HG02678 (cell line): ENCODE measurements at regions not wholly inside any gene's neighbourhood (a gene's known extent, or its start where the extent isn't known, plus 50 kb on each side); places are given as distances from the start of the nearest gene placed in this dataset.
"Not testable (repeated sequence)": the region's sequence is repeated elsewhere in the genome, so short reads cannot be mapped to it uniquely, and the experiment has no call there.

Experiments
- ATAC-seq: cut with Tn5 transposase; IDR thresholded peaks from one replicate; pipeline ENCODE4 v1.9.1; 2021; ENCODE audit warnings: mild to moderate bottlenecking, moderate library complexity; ENCODE audit not compliant: unreplicated experiment

DNA sequence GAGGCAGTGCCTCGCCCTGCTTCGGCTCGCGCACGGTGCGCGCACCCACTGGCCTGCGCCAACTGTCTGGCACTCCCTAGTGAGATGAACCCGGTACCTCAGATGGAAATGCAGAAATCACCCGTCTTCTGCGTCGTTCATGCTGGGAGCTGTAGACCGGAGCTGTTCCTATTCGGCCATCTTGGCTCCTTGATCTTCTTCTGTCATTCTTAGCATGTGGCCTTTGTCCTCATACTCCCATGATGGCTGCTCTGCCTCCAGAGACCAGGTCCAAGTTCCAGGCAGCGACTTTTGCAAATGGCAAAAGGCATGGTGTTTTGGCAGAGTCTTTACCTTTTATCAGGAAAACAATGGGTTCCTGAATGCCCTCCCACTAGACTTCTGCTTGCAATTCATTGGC lies 102.6 kb upstream of the SKOR2 start:
- not testable (repeated sequence) for ATAC-seq

DNA sequence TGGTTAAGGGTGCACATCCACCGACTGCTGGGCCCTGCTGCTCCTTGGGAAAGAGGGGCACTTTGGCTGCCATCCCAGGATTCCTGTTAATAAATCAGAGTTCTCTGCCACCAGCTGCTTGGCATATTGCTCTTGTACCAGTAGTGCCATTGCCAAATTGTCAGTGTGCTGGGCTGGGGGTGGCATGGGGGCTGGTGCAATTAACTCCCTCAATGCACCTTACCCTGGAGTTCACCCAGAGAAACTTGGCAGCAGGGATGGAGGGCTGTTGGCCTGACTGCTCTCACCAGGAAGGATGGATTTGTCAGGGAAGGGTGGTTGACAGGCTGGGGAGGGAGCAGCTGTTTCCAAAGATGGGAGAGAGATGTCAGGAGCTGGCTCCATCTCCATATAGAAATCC lies 94.6 kb upstream of the SKOR2 start:
- ATAC-seq = no peak

DNA sequence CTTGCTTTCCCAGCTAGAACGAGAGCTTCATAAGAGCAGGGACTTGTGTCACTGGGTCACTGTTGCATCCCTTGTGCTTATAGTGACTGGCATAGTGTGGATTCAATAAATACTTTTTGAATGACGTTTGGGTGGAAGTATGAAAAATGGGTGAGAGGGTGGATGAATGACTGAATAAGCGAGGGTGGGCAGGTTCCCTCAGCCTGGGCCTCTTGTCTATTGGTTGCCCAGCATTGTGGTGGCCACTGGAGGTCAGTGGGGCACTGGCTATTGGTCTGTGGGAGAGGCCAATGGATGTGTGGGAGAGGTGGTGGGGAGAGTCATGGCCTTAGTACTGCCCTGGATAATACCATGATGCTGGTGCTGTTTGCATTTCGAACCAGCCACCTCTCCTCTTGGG lies 93.8 kb upstream of the SKOR2 start:
- ATAC-seq = no peak

DNA sequence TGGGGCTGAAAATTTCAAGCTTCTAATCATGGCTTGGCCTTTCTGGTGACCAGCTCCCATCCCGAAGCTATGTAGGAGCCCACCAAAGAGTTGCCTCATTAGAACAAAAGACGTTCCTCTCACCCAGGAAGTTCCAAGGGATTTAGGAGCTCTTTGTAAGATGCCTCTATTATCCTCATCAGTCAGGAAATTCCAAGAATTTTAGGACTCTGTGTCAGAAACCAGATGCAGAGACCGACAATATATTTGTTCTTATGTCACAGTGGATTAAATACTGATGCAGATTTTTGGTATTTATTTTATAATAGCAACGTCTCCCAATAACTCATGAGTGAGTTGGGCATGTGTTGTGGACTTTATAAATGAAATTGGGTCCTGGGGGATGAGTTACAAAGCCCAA lies 91.8 kb upstream of the SKOR2 start:
- ATAC-seq = no peak

DNA sequence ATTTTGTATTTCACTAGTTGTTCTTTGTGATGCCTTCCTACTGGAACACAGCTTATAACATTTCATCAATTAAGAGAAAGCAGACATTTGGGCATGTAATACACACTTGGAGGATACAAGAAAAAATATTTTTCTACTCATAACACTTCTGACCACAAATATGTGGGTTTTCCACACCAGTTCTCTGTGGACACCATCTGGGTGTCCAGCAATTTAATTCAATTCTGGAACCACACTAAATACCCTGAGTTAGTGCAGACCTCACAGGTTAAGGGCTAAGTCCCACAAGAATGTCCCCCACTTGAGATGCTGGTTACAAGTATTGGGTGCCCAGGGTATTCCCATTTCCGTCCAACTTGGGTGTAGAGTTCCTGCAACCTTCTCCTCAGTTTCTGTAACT lies 91.1 kb upstream of the SKOR2 start:
- ATAC-seq = no peak

DNA sequence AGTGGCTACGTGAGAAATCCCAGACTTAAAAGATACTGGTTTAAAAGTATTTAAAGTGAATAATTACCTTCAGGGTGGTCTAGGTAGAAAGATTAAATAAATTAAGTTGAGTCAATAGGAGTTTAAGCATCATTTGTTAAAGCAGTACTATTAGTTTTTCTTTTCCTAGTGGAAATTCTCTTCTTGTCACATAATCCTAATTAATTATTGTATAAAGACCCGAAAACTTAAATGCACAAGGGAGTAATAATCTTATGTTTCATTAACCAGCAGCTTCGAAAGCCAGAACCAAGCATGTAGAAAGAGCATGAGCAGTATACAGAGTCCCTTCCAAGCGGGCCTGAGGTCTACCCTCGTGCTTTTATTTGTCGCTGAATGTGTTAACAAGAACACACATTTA lies 90.2 kb upstream of the SKOR2 start:
- no peak for ATAC-seq

DNA sequence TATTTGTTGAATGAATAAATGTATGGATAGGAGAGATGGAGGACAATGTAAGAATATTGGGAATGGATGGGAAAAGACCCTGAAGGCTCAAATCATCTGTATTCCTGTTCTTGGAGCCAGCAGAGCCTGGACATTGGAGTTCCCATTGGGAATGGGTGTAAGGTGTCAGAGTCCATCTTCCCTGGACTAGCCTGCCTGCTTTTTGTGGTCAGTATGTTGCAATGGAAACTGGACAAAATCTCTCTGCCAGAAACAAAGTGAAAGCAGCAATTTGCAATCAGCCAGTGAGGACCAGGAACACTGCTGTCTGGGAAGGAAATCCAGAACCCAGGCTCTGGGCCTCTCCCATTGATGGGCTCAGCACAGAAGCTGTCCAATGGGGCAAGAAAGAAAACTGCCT lies 83.5 kb upstream of the SKOR2 start:
- ATAC-seq = no peak

DNA sequence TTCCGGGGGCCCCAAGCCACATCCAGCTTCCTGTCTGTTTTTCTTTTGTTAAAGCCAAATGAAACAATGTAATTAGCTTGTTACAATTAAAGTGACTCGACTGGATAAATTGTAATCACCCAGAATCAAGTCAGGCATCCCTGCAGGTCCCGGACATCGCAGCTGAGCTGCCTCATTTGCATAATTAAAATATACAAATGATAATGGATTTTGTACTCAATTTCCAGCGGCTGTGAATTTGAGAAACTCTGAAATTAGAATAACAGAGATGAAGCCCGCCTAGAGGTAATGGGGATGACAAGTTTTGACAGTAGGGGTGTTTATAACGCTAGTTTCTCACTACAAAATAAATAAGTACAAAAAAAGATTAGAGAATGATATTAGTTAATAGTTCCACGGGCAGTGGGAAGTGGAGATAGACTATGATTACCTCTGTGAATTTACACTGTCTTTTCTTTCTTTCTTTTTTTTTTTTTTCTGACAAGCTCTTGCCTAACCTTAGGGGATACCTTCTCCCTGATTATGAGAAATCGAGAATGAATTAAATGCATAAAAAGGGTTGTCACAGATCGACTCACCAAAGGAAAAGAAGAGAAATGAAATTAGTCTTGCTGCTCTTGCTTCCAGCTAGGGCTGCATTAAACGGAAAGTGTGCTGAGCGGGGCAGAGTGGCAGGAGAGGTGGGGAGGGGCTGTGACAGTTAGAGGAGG lies 82.6 kb upstream of the SKOR2 start:
- ATAC-seq = no peak

DNA sequence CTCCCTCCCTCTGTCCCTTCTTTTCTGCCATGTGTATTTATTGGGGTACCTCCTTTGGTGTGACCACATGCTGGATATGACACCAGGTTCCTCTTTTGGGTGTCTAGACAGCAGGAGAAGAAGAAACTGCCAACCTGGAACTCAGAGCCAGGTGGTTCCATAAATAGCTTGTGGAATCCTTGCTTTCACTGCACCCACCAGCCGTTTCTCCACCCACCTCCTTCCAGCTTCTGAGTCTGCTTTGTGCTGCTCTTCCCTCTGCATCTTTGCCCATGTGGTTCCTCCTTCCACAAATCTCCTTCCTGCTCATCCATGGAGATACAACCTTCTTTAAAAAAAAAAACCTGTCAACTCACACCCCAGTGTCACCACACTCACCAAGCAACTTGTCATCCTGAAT lies 80.2 kb upstream of the SKOR2 start:
- no peak for ATAC-seq

DNA sequence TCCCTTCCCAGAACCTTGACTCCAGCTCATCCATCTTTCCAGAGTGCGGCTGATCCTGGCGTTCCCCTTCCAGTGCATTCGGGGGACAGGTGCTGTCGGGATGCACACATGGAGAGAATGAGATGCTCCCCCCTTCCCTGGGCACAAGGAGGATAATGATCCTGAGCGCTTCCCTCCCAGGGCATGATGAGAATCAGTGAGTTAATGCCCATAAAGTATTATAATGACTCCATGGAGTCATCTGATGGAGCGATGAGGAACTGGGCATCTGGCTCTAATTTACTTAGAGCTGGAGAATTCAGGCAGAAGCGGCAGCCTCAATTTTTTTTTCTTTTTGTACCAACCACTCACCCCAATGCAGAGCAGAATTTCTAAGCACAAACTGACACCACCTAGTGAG lies 79.6 kb upstream of the SKOR2 start:
- no peak for ATAC-seq

DNA sequence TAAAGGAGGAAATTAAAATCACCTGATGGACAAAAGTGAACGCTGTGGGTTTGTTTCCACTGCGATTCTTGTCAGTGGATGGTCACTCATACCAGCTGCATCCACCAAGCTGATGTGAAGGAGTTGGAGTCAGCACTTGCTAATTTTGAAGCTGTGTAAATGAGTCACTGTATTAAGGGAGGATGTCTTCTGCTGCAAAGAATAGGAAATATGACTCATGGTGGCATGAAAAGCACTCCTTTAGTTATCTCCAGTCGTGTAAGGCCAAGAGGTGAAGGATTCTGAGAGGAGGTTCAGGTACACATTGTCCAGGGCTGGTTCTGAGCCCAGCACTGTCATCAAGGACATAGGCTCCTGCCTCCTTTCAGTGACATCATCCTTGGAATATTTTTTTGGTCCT lies 71.7 kb upstream of the SKOR2 start:
- ATAC-seq = no peak

DNA sequence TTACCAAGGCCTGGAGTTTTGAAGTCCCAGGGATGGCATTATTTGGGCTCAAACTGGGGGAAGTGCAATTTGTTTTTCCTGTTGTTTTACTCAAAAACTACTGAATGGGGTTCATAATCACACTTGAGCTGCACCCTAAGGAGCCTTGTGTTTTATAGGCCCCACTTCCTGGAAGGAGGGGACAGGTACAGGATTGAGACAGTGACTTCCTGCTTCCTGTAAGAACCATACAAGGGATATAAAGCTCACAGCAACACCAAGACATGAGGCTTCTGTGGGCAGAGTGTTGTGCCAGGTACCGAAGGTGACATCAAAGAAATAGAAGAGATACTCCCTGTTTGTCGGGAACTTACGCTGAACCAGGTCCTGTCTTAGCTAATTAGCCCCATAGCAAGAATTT lies 70.4 kb upstream of the SKOR2 start:
- ATAC-seq = no peak

DNA sequence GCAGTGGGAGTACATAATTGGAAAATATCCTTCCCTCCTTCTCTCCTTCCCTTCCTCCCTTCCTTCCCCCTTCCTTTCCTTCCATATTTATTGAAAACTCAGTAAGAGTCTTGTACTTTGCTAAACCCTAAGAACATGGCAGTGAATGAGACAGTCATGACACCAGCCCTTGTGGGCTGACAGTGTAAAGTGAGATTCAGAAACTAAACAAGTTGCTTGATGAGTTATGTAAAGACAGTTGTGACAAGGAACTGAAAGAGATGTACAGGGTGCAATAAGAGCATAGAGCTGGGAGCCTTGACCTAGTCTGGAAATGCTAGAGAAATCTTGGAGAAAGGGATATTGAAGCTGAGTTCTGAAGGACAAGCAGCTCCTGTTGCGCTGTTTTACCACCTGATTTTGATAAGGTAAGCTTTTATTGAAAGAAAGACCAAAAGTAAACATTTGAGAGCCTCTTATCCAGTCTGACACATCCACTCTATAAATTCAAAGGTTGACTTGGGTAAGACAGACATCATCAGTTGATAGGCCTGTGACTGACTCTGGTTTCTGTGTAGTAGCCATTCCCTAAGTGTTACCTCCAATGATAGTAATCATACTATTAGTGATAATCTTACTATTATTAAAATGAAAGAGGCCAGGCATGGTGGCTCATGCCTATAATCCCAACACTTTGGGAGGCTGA lies 66.5 kb upstream of the SKOR2 start:
- no peak for ATAC-seq

DNA sequence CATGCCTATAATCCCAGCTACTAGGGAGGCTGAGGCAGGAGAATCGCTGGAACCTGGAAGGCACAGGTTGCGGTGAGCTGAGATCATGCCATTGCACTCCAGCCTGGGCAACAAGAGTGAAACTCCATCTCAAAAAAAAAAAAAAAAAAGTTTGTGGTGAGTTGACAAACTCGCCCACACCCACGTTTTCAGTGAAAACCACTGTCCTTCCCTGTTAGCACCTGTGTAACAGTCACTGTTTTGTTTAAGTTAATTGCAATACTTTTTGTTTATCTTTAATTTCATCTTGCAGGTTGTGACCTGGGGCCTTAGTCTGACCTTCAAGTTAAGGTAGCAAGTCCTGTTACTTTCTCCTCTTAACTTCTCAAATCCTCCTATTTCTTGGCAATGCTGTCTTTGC lies 65.5 kb upstream of the SKOR2 start:
- ATAC-seq = no peak

DNA sequence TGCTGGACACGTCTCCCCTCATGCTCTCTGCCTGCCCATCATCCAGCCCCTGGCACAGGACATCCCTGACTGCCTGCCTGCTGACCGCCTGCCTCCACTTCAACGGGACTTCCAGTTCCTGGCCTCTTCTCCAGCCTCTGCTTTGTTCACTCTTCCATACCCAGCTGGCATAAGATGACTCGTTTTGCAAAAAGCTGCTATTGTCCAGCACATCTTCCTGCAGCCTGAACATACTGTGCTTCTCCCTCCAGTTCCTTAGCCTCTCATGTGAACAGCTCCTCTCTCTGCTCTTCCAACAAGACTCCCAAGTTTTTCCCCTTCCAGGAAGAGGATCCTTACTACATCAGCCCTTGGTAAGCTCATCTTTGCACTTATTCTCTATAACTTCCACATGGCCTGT lies 62.4 kb upstream of the SKOR2 start:
- ATAC-seq = no peak

DNA sequence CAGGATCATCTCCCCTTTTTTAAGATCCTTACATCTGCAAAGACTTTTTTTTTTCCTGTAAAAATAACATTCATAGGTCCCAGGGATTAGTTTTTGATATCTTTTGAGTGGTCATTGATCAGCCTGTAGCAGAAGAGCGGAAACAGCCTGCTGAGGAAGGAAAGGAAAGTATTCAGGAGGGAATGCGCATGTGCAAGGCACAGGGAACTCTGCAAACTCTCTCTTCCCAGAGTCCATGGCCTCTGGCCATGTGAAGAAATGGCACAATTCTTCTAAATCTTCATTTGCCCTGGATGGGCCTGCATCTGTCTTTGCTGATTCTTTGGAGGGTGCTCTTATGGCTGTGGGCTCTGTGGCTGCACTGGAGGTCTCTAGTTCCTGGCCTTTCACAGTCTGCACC lies 60.1 kb upstream of the SKOR2 start:
- no peak for ATAC-seq
